ENCODE measurements at regions not wholly inside any gene's neighbourhood (a gene's known extent, or its start where the extent isn't known, plus 50 kb on each side); places are given as distances from the start of the nearest gene placed in this dataset.

- no peaks in the 10 kb centered on the region for H3K9me2 ChIP-seq (replicated peaks; ENCODE audit: control insufficient read depth, low read length)
- H3K27ac ChIP-seq (ENCODE audit: low read depth, low read length) = no peak overlapping the region
- H3K4me2 ChIP-seq (ENCODE audit: low read length) = no peak overlapping the region
- H3K27me3 ChIP-seq (ENCODE audit: control insufficient read depth, low read length) = no peaks in the 10 kb centered on the region
- H3F3A ChIP-seq (ENCODE audit: control insufficient read depth, insufficient read depth) = no peaks in the 10 kb centered on the region
- TF ChIP-seq CTCF (IDR thresholded peaks at IDR 0.05; ENCODE audit: low read depth, low read length, poor library complexity, severe bottlenecking) (no peak), EZH2phosphoT487 (IDR thresholded peaks at IDR 0.05; ENCODE audit: borderline replicate concordance, low read length) (no peak)
- H3K36me3 ChIP-seq (ENCODE audit: control insufficient read depth, low read length) = no peaks in the 10 kb centered on the region
- no peaks in the 10 kb centered on the region for H3K79me2 ChIP-seq (ENCODE audit: control insufficient read depth, low read length)
- H4K20me1 ChIP-seq (ENCODE audit: control insufficient read depth, insufficient read depth, low read depth, low read length) = no peaks in the 10 kb centered on the region
- no peaks in the 10 kb centered on the region for H3K4me1 ChIP-seq (ENCODE audit: control insufficient read depth, low read length)
- no peaks in the 10 kb centered on the region for H3K9me3 ChIP-seq (ENCODE audit: control insufficient read depth, insufficient read depth, low read length)
- H3K4me3 ChIP-seq (ENCODE audit: low read length) = no peak overlapping the region
Measured at GRCh38 chrX:110966091-110966454, 129.9 kb upstream of the PAK3 start.

GRCh38 chrX:110965409-110966090, 130.4 kb upstream of the PAK3 start:
- Histone ChIP-seq H3K4me3 (ENCODE audit: low read length) (no peak overlapping the region), H3F3A (ENCODE audit: control insufficient read depth, insufficient read depth) (no peaks in the 10 kb centered on the region), H3K36me3 (ENCODE audit: control insufficient read depth, low read length) (no peaks in the 10 kb centered on the region), H3K9me3 (ENCODE audit: control insufficient read depth, insufficient read depth, low read length) (no peaks in the 10 kb centered on the region), H3K27ac (ENCODE audit: low read depth, low read length) (no peak overlapping the region), H3K4me2 (ENCODE audit: low read length) (no peak overlapping the region), H3K4me1 (ENCODE audit: control insufficient read depth, low read length) (no peaks in the 10 kb centered on the region), H4K20me1 (ENCODE audit: control insufficient read depth, insufficient read depth, low read depth, low read length) (no peaks in the 10 kb centered on the region), H3K79me2 (ENCODE audit: control insufficient read depth, low read length) (no peaks in the 10 kb centered on the region), H3K27me3 (ENCODE audit: control insufficient read depth, low read length) (no peaks in the 10 kb centered on the region), H3K9me2 (replicated peaks; ENCODE audit: control insufficient read depth, low read length) (no peaks in the 10 kb centered on the region)
- no peak for TF ChIP-seq CTCF (IDR thresholded peaks at IDR 0.05; ENCODE audit: low read depth, low read length, poor library complexity, severe bottlenecking)
- no peak for TF ChIP-seq EZH2phosphoT487 (IDR thresholded peaks at IDR 0.05; ENCODE audit: borderline replicate concordance, low read length)

- Histone ChIP-seq H3K4me1 (ENCODE audit: control insufficient read depth, low read length) (no peaks in the 10 kb centered on the region), H3K9me3 (ENCODE audit: control insufficient read depth, insufficient read depth, low read length) (no peaks in the 10 kb centered on the region), H3K27me3 (ENCODE audit: control insufficient read depth, low read length) (no peaks in the 10 kb centered on the region), H3F3A (ENCODE audit: control insufficient read depth, insufficient read depth) (no peaks in the 10 kb centered on the region), H3K79me2 (ENCODE audit: control insufficient read depth, low read length) (no peaks in the 10 kb centered on the region), H4K20me1 (ENCODE audit: control insufficient read depth, insufficient read depth, low read depth, low read length) (no peaks in the 10 kb centered on the region), H3K27ac (ENCODE audit: low read depth, low read length) (no peak overlapping the region), H3K9me2 (replicated peaks; ENCODE audit: control insufficient read depth, low read length) (no peaks in the 10 kb centered on the region), H3K36me3 (ENCODE audit: control insufficient read depth, low read length) (no peaks in the 10 kb centered on the region), H3K4me3 (ENCODE audit: low read length) (no peak overlapping the region), H3K4me2 (ENCODE audit: low read length) (no peak overlapping the region)
- TF ChIP-seq EZH2phosphoT487 (IDR thresholded peaks at IDR 0.05; ENCODE audit: borderline replicate concordance, low read length) = no peak
- no peak for TF ChIP-seq CTCF (IDR thresholded peaks at IDR 0.05; ENCODE audit: low read depth, low read length, poor library complexity, severe bottlenecking)
Measured at GRCh38 chrX:110964786-110965185, 131.2 kb upstream of the PAK3 start.

Measured in DOHH2 (cell line).